Brain microvascular endothelial cell (primary cell): ENCODE measurements at regions not wholly inside any gene's neighbourhood (a gene's known extent, or its start where the extent isn't known, plus 50 kb on each side); places are given as distances from the start of the nearest gene placed in this dataset.

Source experiments
- DNase-seq: peaks from one replicate; pipeline ENCODE4 v3.0.0-alpha.2; 2020
- H3K27ac ChIP-seq: fragments of 250-450 bp; sonication (Bioruptor Pico); 2 replicates; pipeline ENCODE4 v1.5.1; 2020; ENCODE audit warnings: mild to moderate bottlenecking, moderate library complexity
- H3K27me3 ChIP-seq: fragments of 250-450 bp; sonication (Bioruptor Pico); replicated peaks from 2 replicates; pipeline ENCODE4 v1.5.1; 2020; ENCODE audit warnings: mild to moderate bottlenecking
- H3K36me3 ChIP-seq: fragments of 250-450 bp; sonication (Bioruptor Pico); replicated peaks from 2 replicates; pipeline ENCODE4 v1.5.1; 2020; ENCODE audit warnings: mild to moderate bottlenecking
- H3K4me3 ChIP-seq: 2 replicates; pipeline ENCODE4 v1.5.1; 2011; ENCODE audit warnings: low read depth, mild to moderate bottlenecking, control low read depth, low read length, moderate library complexity
- CTCF ChIP-seq: IDR thresholded peaks from 2 replicates; pipeline ENCODE4 v1.5.1; 2011; ENCODE audit warnings: low read depth, mild to moderate bottlenecking, moderate library complexity, low read length, control low read depth, inconsistent platforms; ENCODE audit errors: missing control alignments
- in situ Hi-C: cut with HindIII; loops from 2 replicates; pipeline ENCODE4 v1.10.0; 2017; ENCODE audit warnings: low sequenced_read_pairs, low pct_ligation_motif_present

GRCh38 chr1:68984289-68984688 is 487.4 kb upstream of the DEPDC1 start:
- H3K27me3 ChIP-seq: no peaks in the 10 kb centered on the region
- H3K4me3 ChIP-seq: no peak overlapping the region
- H3K27ac ChIP-seq: no peak overlapping the region
- TF ChIP-seq CTCF: no peak
- DNase-seq: no peak
- in situ Hi-C loops: no loop called here
- no peaks in the 10 kb centered on the region for H3K36me3 ChIP-seq

- TF ChIP-seq CTCF: no peak
- Histone ChIP-seq H3K27me3 (no peaks in the 10 kb centered on the region), H3K36me3 (no peaks in the 10 kb centered on the region), H3K27ac (no peak overlapping the region), H3K4me3 (no peak overlapping the region)
- in situ Hi-C loops: no loop called here
- DNase-seq: no peak
Measured at GRCh38 chr1:68994096-68994495, 497.2 kb upstream of the DEPDC1 start.

GRCh38 chr1:69016468-69016867 is 519.6 kb upstream of the DEPDC1 start:
- TF ChIP-seq CTCF: no peak
- Histone ChIP-seq H3K4me3 (no peak overlapping the region), H3K27ac (no peak overlapping the region), H3K36me3 (no peaks in the 10 kb centered on the region), H3K27me3 (no peaks in the 10 kb centered on the region)
- DNase-seq: no peak
- in situ Hi-C loops: no loop called here

GRCh38 chr1:69029649-69030048 is 532.8 kb upstream of the DEPDC1 start:
- Histone ChIP-seq H3K27me3 (no peaks in the 10 kb centered on the region), H3K36me3 (no peaks in the 10 kb centered on the region), H3K27ac (no peak overlapping the region), H3K4me3 (no peak overlapping the region)
- in situ Hi-C loops: no loop called here
- no peak for TF ChIP-seq CTCF
- no peak for DNase-seq

GRCh38 chr1:69038379-69038778 is 529.3 kb upstream of the LRRC7 start:
- no peaks in the 10 kb centered on the region for H3K27me3 ChIP-seq
- no peak for TF ChIP-seq CTCF
- in situ Hi-C loops: no loop called here
- H3K4me3 ChIP-seq: no peak overlapping the region
- no peak for DNase-seq
- H3K27ac ChIP-seq: no peak overlapping the region
- H3K36me3 ChIP-seq: no peaks in the 10 kb centered on the region

GRCh38 chr1:69045572-69045971 is 522.1 kb upstream of the LRRC7 start:
- no peaks in the 10 kb centered on the region for H3K36me3 ChIP-seq
- DNase-seq: no peak
- in situ Hi-C loops: no loop called here
- H3K4me3 ChIP-seq: no peak overlapping the region
- no peak overlapping the region for H3K27ac ChIP-seq
- no peaks in the 10 kb centered on the region for H3K27me3 ChIP-seq
- no peak for TF ChIP-seq CTCF
